Body of pancreas (tissue), 4 donors: ENCODE measurements at regions not wholly inside any gene's neighbourhood (a gene's known extent, or its start where the extent isn't known, plus 50 kb on each side); places are given as distances from the start of the nearest gene placed in this dataset.

ENCODE experiments used
- POLR2A ChIP-seq, 3 donors: fragments of 450-650 bp; IDR thresholded peaks; one replicate each; pipeline ENCODE4 v1.6.1; 2016; ENCODE audit warnings: antibody characterized with exemption in 3 of 3, mild to moderate bottlenecking in 2 of 3
- TF ChIP-seq, protein P1 (sequence below), 7 experiments: fragments of 450-650 bp in 4 of 7; fragments of 200-600 bp in 3 of 7; sonication (generic) in 3 of 7; IDR thresholded peaks; one replicate each; pipeline ENCODE4 v1.5.1; 2016 to 2019; ENCODE audit warnings: antibody characterized with exemption in 7 of 7

DNA sequence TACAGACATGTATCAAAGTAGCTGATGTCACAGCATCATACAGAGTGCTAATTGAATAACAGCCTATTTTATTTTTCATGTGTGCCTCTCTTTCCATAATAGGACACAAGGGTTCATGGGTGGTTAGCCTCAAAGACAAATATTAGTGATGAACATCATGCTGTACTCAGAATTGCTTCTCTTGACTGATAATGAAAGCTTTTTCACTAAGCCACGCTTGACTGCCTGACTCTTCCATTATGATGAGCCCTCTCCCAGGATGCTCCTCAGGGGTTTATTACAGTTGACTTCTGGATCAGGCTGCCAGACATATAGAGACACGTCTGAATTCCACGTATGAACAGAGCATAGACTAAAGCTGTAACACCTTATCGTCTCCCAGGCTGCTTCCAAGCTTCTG, 2757.5 kb downstream of the PCDH7 start:
- no peak for TF ChIP-seq POLR2A (IDR thresholded peaks at IDR 0.05)
- TF ChIP-seq, protein P1, sequence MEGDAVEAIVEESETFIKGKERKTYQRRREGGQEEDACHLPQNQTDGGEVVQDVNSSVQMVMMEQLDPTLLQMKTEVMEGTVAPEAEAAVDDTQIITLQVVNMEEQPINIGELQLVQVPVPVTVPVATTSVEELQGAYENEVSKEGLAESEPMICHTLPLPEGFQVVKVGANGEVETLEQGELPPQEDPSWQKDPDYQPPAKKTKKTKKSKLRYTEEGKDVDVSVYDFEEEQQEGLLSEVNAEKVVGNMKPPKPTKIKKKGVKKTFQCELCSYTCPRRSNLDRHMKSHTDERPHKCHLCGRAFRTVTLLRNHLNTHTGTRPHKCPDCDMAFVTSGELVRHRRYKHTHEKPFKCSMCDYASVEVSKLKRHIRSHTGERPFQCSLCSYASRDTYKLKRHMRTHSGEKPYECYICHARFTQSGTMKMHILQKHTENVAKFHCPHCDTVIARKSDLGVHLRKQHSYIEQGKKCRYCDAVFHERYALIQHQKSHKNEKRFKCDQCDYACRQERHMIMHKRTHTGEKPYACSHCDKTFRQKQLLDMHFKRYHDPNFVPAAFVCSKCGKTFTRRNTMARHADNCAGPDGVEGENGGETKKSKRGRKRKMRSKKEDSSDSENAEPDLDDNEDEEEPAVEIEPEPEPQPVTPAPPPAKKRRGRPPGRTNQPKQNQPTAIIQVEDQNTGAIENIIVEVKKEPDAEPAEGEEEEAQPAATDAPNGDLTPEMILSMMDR (IDR thresholded peaks at IDR 0.05) = no peak
